Tibial nerve (tissue), 4 donors: ENCODE measurements at regions not wholly inside any gene's neighbourhood (a gene's known extent, or its start where the extent isn't known, plus 50 kb on each side); places are given as distances from the start of the nearest gene placed in this dataset.

Source experiments
- EP300 ChIP-seq, 2 donors: sonication (generic); formaldehyde crosslinking; IDR thresholded peaks; one replicate each; pipeline ENCODE4 v1.6.1; 2017; ENCODE audit warnings: antibody characterized with exemption in 2 of 2, mild to moderate bottlenecking in 1 of 2
- POLR2A ChIP-seq, 2 donors: fragments of 450-650 bp; IDR thresholded peaks; one replicate each; pipeline ENCODE4 v1.6.1; 2017; ENCODE audit warnings: antibody characterized with exemption in 2 of 2, mild to moderate bottlenecking in 2 of 2, moderate library complexity in 2 of 2
- TF ChIP-seq, protein P1 (sequence below), 5 experiments: fragments of 200-600 bp in 3 of 5; fragments of 450-650 bp in 2 of 5; sonication (generic) in 3 of 5; IDR thresholded peaks; one replicate each; pipeline ENCODE4 v1.5.1; 2016 to 2019; ENCODE audit warnings: antibody characterized with exemption in 5 of 5, mild to moderate bottlenecking in 3 of 5, moderate library complexity in 2 of 5

GRCh38 chr5:145539201-145539600 lies 295.9 kb downstream of the PRELID2 start:
- TF ChIP-seq, protein P1, sequence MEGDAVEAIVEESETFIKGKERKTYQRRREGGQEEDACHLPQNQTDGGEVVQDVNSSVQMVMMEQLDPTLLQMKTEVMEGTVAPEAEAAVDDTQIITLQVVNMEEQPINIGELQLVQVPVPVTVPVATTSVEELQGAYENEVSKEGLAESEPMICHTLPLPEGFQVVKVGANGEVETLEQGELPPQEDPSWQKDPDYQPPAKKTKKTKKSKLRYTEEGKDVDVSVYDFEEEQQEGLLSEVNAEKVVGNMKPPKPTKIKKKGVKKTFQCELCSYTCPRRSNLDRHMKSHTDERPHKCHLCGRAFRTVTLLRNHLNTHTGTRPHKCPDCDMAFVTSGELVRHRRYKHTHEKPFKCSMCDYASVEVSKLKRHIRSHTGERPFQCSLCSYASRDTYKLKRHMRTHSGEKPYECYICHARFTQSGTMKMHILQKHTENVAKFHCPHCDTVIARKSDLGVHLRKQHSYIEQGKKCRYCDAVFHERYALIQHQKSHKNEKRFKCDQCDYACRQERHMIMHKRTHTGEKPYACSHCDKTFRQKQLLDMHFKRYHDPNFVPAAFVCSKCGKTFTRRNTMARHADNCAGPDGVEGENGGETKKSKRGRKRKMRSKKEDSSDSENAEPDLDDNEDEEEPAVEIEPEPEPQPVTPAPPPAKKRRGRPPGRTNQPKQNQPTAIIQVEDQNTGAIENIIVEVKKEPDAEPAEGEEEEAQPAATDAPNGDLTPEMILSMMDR (IDR thresholded peaks at IDR 0.05) = no peak
- TF ChIP-seq POLR2A (IDR thresholded peaks at IDR 0.05) = no peak
- no peak for TF ChIP-seq EP300 (IDR thresholded peaks at IDR 0.05)
